ENCODE measurements at regions not wholly inside any gene's neighbourhood (a gene's known extent, or its start where the extent isn't known, plus 50 kb on each side); places are given as distances from the start of the nearest gene placed in this dataset.
"Not testable (repeated sequence)": the region's sequence is repeated elsewhere in the genome, so short reads cannot be mapped to it uniquely, and the experiment has no call there.

GRCh38 chr10:85111271-85111670, 782.9 kb downstream of the CCSER2 start:
- Histone ChIP-seq H3K36me3 (ENCODE audit: insufficient read depth, low read length) (no peaks in the 10 kb centered on the region), H3K9me3 (replicated peaks; ENCODE audit: low read length) (peaks cover 3% of the 10 kb centered on the region), H3K9ac (ENCODE audit: low read depth, low read length) (no peak overlapping the region), H3K4me1 (ENCODE audit: control insufficient read depth, insufficient read depth, low read length) (no peaks in the 10 kb centered on the region), H3K4me2 (ENCODE audit: low read length) (no peak overlapping the region), H3K27me3 (ENCODE audit: control insufficient read depth, insufficient read depth, low read length) (no peaks in the 10 kb centered on the region), H3K4me3 (ENCODE audit: low read length) (no peak overlapping the region)

DNA sequence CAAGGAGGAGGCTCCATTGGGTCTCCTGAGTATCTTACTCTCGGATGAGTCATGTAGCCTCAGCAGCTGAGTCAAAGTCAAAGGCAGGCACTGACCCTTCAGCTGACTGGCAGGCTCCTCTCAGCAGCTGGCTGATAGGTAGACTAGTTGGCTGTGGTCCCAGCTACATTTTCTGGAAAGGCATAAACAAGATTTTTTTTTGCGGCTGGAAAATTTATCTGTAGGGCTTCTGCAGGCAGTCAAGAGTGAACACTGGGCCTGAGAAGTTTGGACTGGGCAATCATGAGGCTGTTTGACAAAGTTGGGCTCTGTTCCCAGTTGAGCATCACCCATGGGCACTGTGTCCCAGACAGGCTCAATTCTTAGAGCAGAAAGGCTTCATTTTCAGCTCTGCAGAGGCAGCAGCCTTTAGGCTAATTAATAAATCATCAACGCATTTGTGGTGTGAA, 796.2 kb downstream of the CCSER2 start:
- Histone ChIP-seq H3K4me1 (ENCODE audit: control insufficient read depth, insufficient read depth, low read length) (no peaks in the 10 kb centered on the region), H3K27me3 (ENCODE audit: control insufficient read depth, insufficient read depth, low read length) (no peaks in the 10 kb centered on the region), H3K9ac (ENCODE audit: low read depth, low read length) (no peak overlapping the region), H3K4me2 (ENCODE audit: low read length) (no peak overlapping the region), H3K9me3 (replicated peaks; ENCODE audit: low read length) (peaks cover 3% of the 10 kb centered on the region), H3K36me3 (ENCODE audit: insufficient read depth, low read length) (no peaks in the 10 kb centered on the region), H3K4me3 (ENCODE audit: low read length) (no peak overlapping the region)

DNA sequence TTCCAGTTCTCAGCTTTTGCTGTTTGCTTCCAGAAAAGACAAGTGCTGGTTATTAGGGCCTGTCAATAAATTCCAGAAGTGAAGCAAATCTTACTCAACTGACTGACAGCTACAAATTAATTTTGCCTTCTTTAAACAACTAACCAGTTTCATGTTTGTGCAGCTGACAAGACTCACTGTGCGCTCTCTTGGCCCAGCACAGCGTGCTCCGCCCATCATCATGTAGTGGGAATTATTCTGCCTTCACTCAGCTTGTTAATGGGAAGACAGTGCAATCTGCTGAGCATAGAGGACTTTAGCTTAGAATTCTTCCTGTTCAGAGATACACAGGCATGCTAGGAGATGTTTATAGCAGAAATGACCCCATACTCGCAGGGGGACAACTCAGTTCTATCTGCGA, 808.9 kb downstream of the CCSER2 start:
- H3K4me3 ChIP-seq (ENCODE audit: low read length), result no peak overlapping the region
- H3K9ac ChIP-seq (ENCODE audit: low read depth, low read length), result no peak overlapping the region
- H3K4me1 ChIP-seq (ENCODE audit: control insufficient read depth, insufficient read depth, low read length), result no peaks in the 10 kb centered on the region

DNA sequence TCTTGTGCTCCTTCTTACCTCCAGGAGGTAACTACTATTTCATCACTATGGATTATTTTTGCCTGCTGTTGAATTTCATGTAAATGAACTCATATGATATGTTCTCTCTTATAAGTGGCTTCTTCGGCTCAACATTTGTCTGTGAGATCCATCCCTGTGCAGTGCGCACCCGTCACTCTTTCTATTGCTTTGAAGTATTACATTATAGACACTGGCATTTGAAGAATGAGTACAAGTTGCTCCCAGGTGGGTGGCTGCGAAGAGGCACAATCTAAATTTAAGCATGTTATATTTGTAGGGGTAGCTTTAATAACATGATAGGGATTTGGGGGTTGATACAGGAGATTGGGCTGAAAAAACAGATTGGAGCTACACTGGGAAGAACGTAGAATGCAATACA, 809.7 kb downstream of the CCSER2 start:
- no peaks in the 10 kb centered on the region for H3K36me3 ChIP-seq (ENCODE audit: insufficient read depth, low read length)
- no peak overlapping the region for H3K9ac ChIP-seq (ENCODE audit: low read depth, low read length)
- H3K4me2 ChIP-seq (ENCODE audit: low read length), result no peak overlapping the region
- H3K4me1 ChIP-seq (ENCODE audit: control insufficient read depth, insufficient read depth, low read length), result no peaks in the 10 kb centered on the region
- H3K9me3 ChIP-seq (replicated peaks; ENCODE audit: low read length), result peaks cover 10% of the 10 kb centered on the region
- H3K4me3 ChIP-seq (ENCODE audit: low read length), result no peak overlapping the region
- H3K27me3 ChIP-seq (ENCODE audit: control insufficient read depth, insufficient read depth, low read length), result no peaks in the 10 kb centered on the region

More for the DNA sequence above, 808.9 kb downstream of the CCSER2 start:
- Histone ChIP-seq H3K36me3 (ENCODE audit: insufficient read depth, low read length) (no peaks in the 10 kb centered on the region), H3K4me2 (ENCODE audit: low read length) (no peak overlapping the region), H3K9me3 (replicated peaks; ENCODE audit: low read length) (peaks cover 10% of the 10 kb centered on the region), H3K27me3 (ENCODE audit: control insufficient read depth, insufficient read depth, low read length) (no peaks in the 10 kb centered on the region)

- Histone ChIP-seq H3K4me2 (ENCODE audit: low read length) (no peak overlapping the region), H3K4me3 (ENCODE audit: low read length) (no peak overlapping the region), H3K9me3 (replicated peaks; ENCODE audit: low read length) (peaks cover 10% of the 10 kb centered on the region), H3K36me3 (ENCODE audit: insufficient read depth, low read length) (no peaks in the 10 kb centered on the region), H3K27me3 (ENCODE audit: control insufficient read depth, insufficient read depth, low read length) (no peaks in the 10 kb centered on the region), H3K9ac (ENCODE audit: low read depth, low read length) (no peak overlapping the region), H3K4me1 (ENCODE audit: control insufficient read depth, insufficient read depth, low read length) (no peaks in the 10 kb centered on the region)
Observed at GRCh38 chr10:85139124-85139523, 810.7 kb downstream of the CCSER2 start.

GRCh38 chr10:85141520-85141919, 813.1 kb downstream of the CCSER2 start:
- not testable (repeated sequence) for H3K4me1 ChIP-seq (ENCODE audit: control insufficient read depth, insufficient read depth, low read length); H3K4me3 ChIP-seq (ENCODE audit: low read length); H3K36me3 ChIP-seq (ENCODE audit: insufficient read depth, low read length); H3K4me2 ChIP-seq (ENCODE audit: low read length); H3K27me3 ChIP-seq (ENCODE audit: control insufficient read depth, insufficient read depth, low read length); H3K9ac ChIP-seq (ENCODE audit: low read depth, low read length)
- peaks cover 12% of the 10 kb centered on the region for H3K9me3 ChIP-seq (replicated peaks; ENCODE audit: low read length)

- Histone ChIP-seq H3K27me3 (ENCODE audit: control insufficient read depth, insufficient read depth, low read length) (no peaks in the 10 kb centered on the region), H3K4me3 (ENCODE audit: low read length) (no peak overlapping the region), H3K36me3 (ENCODE audit: insufficient read depth, low read length) (no peaks in the 10 kb centered on the region), H3K9me3 (replicated peaks; ENCODE audit: low read length) (peaks cover 5% of the 10 kb centered on the region), H3K9ac (ENCODE audit: low read depth, low read length) (no peak overlapping the region), H3K4me2 (ENCODE audit: low read length) (no peak overlapping the region), H3K4me1 (ENCODE audit: control insufficient read depth, insufficient read depth, low read length) (no peaks in the 10 kb centered on the region)
Observed at GRCh38 chr10:85145966-85146365, 817.6 kb downstream of the CCSER2 start.

GRCh38 chr10:85147346-85148250, 819.2 kb downstream of the CCSER2 start:
- no peak overlapping the region for H3K9ac ChIP-seq (ENCODE audit: low read depth, low read length)
- no peak overlapping the region for H3K4me2 ChIP-seq (ENCODE audit: low read length)
- no peaks in the 10 kb centered on the region for H3K27me3 ChIP-seq (ENCODE audit: control insufficient read depth, insufficient read depth, low read length)
- peaks cover 5% of the 10 kb centered on the region for H3K9me3 ChIP-seq (replicated peaks; ENCODE audit: low read length)
- no peak overlapping the region for H3K4me3 ChIP-seq (ENCODE audit: low read length)
- no peaks in the 10 kb centered on the region for H3K36me3 ChIP-seq (ENCODE audit: insufficient read depth, low read length)
- no peaks in the 10 kb centered on the region for H3K4me1 ChIP-seq (ENCODE audit: control insufficient read depth, insufficient read depth, low read length)

DNA sequence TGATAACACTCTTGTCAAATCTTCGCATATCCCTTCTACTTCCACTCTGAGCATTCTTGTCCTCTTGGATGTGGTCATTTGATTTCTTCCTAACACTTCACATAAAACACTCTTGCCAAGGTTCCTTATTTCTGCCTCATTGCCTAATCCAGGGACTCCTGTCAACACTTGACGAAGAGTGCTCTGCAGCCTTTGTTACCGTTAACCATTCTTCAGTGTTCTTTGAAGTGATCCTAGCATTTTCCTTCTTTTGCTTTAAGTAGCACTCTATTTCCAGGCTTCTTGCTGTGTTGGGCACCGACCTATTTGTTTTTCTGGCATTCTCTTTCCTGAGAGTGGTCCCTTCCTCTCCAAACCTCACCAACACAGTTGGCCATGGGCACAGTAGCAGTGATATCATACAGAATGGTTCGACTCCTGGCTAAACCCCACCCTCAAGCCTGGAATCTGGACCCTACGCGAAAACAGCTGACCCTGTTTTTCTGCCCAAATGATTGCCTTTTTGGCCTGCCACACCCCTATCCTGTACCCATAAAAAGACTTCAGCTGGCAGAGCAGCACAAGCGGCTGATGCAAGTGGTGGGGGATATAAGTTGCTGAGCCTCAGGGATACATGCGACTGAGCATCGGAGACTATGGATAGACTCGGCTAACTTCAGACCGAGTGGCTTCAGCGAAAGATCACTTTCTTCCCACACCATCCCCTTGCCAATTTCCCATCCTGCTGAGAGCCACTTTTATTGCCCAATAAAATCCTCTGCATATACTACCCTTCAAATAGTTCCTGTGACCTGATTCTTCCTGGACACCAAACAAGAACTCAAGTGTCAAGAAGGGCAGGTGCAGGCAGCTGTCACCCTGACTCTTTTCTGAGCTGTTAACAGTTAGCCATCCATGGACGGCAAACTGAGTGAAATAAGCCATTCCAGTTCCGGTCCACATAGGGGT, 820.6 kb downstream of the CCSER2 start:
- H3K4me3 ChIP-seq (ENCODE audit: low read length), result no peak overlapping the region
- H3K4me2 ChIP-seq (ENCODE audit: low read length), result no peak overlapping the region
- H3K27me3 ChIP-seq (ENCODE audit: control insufficient read depth, insufficient read depth, low read length), result no peaks in the 10 kb centered on the region
- H3K9me3 ChIP-seq (replicated peaks; ENCODE audit: low read length), result peaks cover 5% of the 10 kb centered on the region
- H3K9ac ChIP-seq (ENCODE audit: low read depth, low read length), result no peak overlapping the region
- H3K4me1 ChIP-seq (ENCODE audit: control insufficient read depth, insufficient read depth, low read length), result no peaks in the 10 kb centered on the region
- H3K36me3 ChIP-seq (ENCODE audit: insufficient read depth, low read length), result no peaks in the 10 kb centered on the region

DNA sequence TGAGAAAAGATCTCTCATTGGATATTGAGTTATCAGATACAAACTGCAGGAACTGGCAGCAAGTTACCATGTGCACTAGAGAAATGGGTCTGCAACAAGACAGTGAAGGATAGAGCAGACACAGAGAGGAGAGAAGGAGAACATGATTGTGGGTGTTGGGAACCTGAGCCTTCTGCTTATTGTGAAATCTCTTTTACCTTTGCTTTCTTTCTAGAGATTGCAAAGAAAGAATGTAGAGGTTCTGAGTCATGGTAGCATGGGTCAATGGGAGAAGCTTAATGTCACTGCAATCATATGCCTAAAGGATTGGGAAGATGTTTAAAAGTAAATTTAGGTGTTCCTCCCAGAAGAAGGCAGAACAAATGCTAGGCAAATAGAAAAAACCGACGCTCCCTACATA, 821.4 kb downstream of the CCSER2 start:
- Histone ChIP-seq H3K4me2 (ENCODE audit: low read length) (no peak overlapping the region), H3K27me3 (ENCODE audit: control insufficient read depth, insufficient read depth, low read length) (no peaks in the 10 kb centered on the region), H3K9ac (ENCODE audit: low read depth, low read length) (no peak overlapping the region), H3K4me3 (ENCODE audit: low read length) (no peak overlapping the region), H3K36me3 (ENCODE audit: insufficient read depth, low read length) (no peaks in the 10 kb centered on the region), H3K9me3 (replicated peaks; ENCODE audit: low read length) (peaks cover 5% of the 10 kb centered on the region), H3K4me1 (ENCODE audit: control insufficient read depth, insufficient read depth, low read length) (no peaks in the 10 kb centered on the region)

DNA sequence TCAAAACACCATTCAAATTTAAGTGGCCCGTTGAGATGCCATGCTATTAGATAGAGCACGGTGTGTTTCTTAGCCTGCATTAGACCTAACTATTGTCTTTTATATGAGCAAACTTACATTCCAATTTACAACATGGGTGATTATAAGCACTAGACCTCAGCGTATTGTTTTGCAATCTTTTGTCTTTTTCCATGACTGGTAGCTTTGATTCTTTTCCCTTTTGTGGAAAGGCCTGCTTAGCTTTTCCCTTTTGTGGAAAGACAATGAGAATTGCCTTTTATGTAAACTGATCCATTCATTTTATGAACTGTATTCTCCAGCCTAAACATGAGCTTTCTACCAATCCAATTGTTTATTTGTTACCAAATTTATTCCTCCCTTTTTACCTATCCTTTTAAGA, 823.1 kb downstream of the CCSER2 start:
- Histone ChIP-seq H3K27me3 (ENCODE audit: control insufficient read depth, insufficient read depth, low read length) (no peaks in the 10 kb centered on the region), H3K4me3 (ENCODE audit: low read length) (no peak overlapping the region), H3K9me3 (replicated peaks; ENCODE audit: low read length) (no peaks in the 10 kb centered on the region), H3K9ac (ENCODE audit: low read depth, low read length) (no peak overlapping the region), H3K4me2 (ENCODE audit: low read length) (no peak overlapping the region), H3K4me1 (ENCODE audit: control insufficient read depth, insufficient read depth, low read length) (no peaks in the 10 kb centered on the region), H3K36me3 (ENCODE audit: insufficient read depth, low read length) (no peaks in the 10 kb centered on the region)
